Esophagus mucosa (tissue), 1 donor: ENCODE measurements at regions not wholly inside any gene's neighbourhood (a gene's known extent, or its start where the extent isn't known, plus 50 kb on each side); places are given as distances from the start of the nearest gene placed in this dataset.
"Not testable (repeated sequence)": the region's sequence is repeated elsewhere in the genome, so short reads cannot be mapped to it uniquely, and the experiment has no call there.

ENCODE experiments used
- ATAC-seq: fragments of 200-7000 bp; cut with Tn5 transposase; one replicate; pipeline ENCODE4 v1.9.1; 2020
- donor health status: DM: yes; HTN: yes; CAD: no.

- ATAC-seq = no peak
Observed at GRCh38 chr1:198411240-198411639, 129.2 kb downstream of the ATP6V1G3 start.

GRCh38 chr1:198408716-198409115, 131.8 kb downstream of the ATP6V1G3 start:
- no peak for ATAC-seq

GRCh38 chr1:198404632-198405031, 135.8 kb downstream of the ATP6V1G3 start:
- ATAC-seq = not testable (repeated sequence)

- no peak for ATAC-seq
Observed at GRCh38 chr1:198400063-198400462, 140.4 kb downstream of the ATP6V1G3 start.

- no peak for ATAC-seq
Observed at GRCh38 chr1:198399452-198399851, 141.0 kb downstream of the ATP6V1G3 start.

GRCh38 chr1:198397208-198397808, 143.2 kb downstream of the ATP6V1G3 start:
- ATAC-seq = no peak

- no peak for ATAC-seq
Observed at GRCh38 chr1:198391393-198392020, 149.0 kb downstream of the ATP6V1G3 start.

- no peak for ATAC-seq
Observed at GRCh38 chr1:198387587-198387986, 152.9 kb downstream of the ATP6V1G3 start.

GRCh38 chr1:198380275-198380674, 160.2 kb downstream of the ATP6V1G3 start:
- no peak for ATAC-seq

- ATAC-seq = no peak
Observed at GRCh38 chr1:198377702-198378101, 162.8 kb downstream of the ATP6V1G3 start.

- ATAC-seq = no peak
Observed at GRCh38 chr1:198374288-198374687, 166.2 kb downstream of the ATP6V1G3 start.

GRCh38 chr1:198373376-198373775, 167.1 kb downstream of the ATP6V1G3 start:
- ATAC-seq = no peak
